DND-41 (cell line): ENCODE measurements at regions not wholly inside any gene's neighbourhood (a gene's known extent, or its start where the extent isn't known, plus 50 kb on each side); places are given as distances from the start of the nearest gene placed in this dataset.

ENCODE experiments used
- ATAC-seq: fragments of 200-7000 bp; cut with Tn5 transposase; 3 replicates; pipeline ENCODE4 v1.9.1; 2021; ENCODE audit warnings: low read depth; ENCODE audit not compliant: insufficient read depth
- DNase-seq: peaks from one replicate; pipeline ENCODE4 v3.0.0-alpha.2; 2020
- H2AFZ ChIP-seq: 2 replicates; pipeline ENCODE4 v1.6.0; 2012; ENCODE audit warnings: low read depth, low read length
- H3K27ac ChIP-seq: 2 replicates; pipeline ENCODE4 v1.5.1; 2012; ENCODE audit warnings: low read length, inconsistent platforms
- H3K27me3 ChIP-seq: fragments of 200-600 bp; sonication (generic); 2 replicates; pipeline ENCODE4 v1.6.0; 2012; ENCODE audit warnings: low read length, mild to moderate bottlenecking, inconsistent platforms; ENCODE audit not compliant: insufficient read depth, poor library complexity
- H3K36me3 ChIP-seq: 2 replicates; pipeline ENCODE4 v1.5.1; 2012; ENCODE audit warnings: low read length, inconsistent platforms; ENCODE audit not compliant: insufficient read depth
- H3K4me1 ChIP-seq: 2 replicates; pipeline ENCODE4 v1.5.1; 2012; ENCODE audit warnings: mild to moderate bottlenecking, low read length; ENCODE audit not compliant: insufficient read depth
- H3K4me2 ChIP-seq: 2 replicates; pipeline ENCODE4 v1.6.0; 2012; ENCODE audit warnings: mild to moderate bottlenecking, moderate library complexity, low read length, inconsistent platforms; ENCODE audit not compliant: insufficient read depth
- H3K4me3 ChIP-seq, 2 experiments: fragments of 200-600 bp in 1 of 2; shearing (Covaris generic) in 1 of 2; 2 replicates each; pipeline ENCODE4 v1.5.1; 2012 to 2016; ENCODE audit warnings: inconsistent platforms in 2 of 2, low read length in 2 of 2, mild to moderate bottlenecking in 2 of 2, low read depth in 1 of 2, moderate library complexity in 1 of 2
- H3K79me2 ChIP-seq: 2 replicates; pipeline ENCODE4 v1.6.0; 2012; ENCODE audit warnings: low read length, inconsistent platforms; ENCODE audit not compliant: insufficient read depth
- H3K9ac ChIP-seq: 2 replicates; pipeline ENCODE4 v1.6.0; 2012; ENCODE audit warnings: low read depth, mild to moderate bottlenecking, inconsistent platforms, low read length, moderate library complexity
- H3K9me3 ChIP-seq: 2 replicates; pipeline ENCODE4 v1.5.1; 2012; ENCODE audit warnings: low read length, moderate library complexity, mild to moderate bottlenecking, inconsistent platforms; ENCODE audit not compliant: insufficient read depth, severe bottlenecking
- H4K20me1 ChIP-seq: 2 replicates; pipeline ENCODE4 v1.6.0; 2012; ENCODE audit warnings: low read length; ENCODE audit not compliant: insufficient read depth
- CTCF ChIP-seq: IDR thresholded peaks from 2 replicates; pipeline ENCODE4 v1.5.1; 2012; ENCODE audit warnings: borderline replicate concordance, low read length, moderate library complexity, mild to moderate bottlenecking; ENCODE audit not compliant: poor library complexity, severe bottlenecking; ENCODE audit errors: extremely low read depth
- EZH2 ChIP-seq: IDR thresholded peaks from 3 replicates; pipeline ENCODE4 v1.6.1; 2012; ENCODE audit warnings: borderline replicate concordance, low read depth, mild to moderate bottlenecking, moderate library complexity, low read length, inconsistent platforms; ENCODE audit not compliant: severe bottlenecking

DNA sequence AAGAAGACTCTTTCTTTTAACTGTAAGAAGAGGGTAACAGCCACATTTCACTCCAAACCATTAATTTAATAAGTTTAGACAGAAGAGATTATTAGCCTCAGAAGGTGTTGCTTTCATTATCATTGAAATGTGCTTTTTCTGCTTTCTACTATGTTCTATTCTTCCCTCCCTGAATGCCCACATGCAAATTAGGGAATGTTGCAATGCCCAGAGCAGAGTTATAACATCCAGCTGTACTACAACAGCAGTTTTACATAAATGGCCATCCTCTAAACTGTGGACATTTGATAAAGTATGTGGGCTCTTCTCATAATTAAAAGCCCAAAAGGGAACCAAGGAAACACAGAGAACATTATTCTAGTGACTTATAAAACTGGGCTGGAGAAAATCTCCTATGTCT, 82.2 kb upstream of the SOD1 start:
- TF ChIP-seq CTCF (no peak), EZH2 (no peak)
- DNase-seq (no peak), ATAC-seq (no peak)
- Histone ChIP-seq H3K27me3 (no peaks in the 10 kb centered on the region), H3K27ac (no peak overlapping the region), H3K4me1 (no peaks in the 10 kb centered on the region), H3K4me2 (no peak overlapping the region), H3K9ac (no peak overlapping the region), H3K4me3 (no peak overlapping the region), H3K9me3 (peaks cover 4% of the 10 kb centered on the region), H4K20me1 (no peaks in the 10 kb centered on the region), H2AFZ (no peak overlapping the region), H3K36me3 (no peaks in the 10 kb centered on the region), H3K79me2 (no peaks in the 10 kb centered on the region)

- H3K4me1 ChIP-seq: no peaks in the 10 kb centered on the region
- H4K20me1 ChIP-seq: no peaks in the 10 kb centered on the region
- H3K9me3 ChIP-seq: peaks cover 4% of the 10 kb centered on the region
- DNase-seq (no peak), ATAC-seq (no peak)
- no peak overlapping the region for H3K4me2 ChIP-seq
- no peak overlapping the region for H2AFZ ChIP-seq
- no peak for TF ChIP-seq EZH2
- TF ChIP-seq CTCF: no peak
- no peak overlapping the region for H3K4me3 ChIP-seq
- no peaks in the 10 kb centered on the region for H3K36me3 ChIP-seq
- H3K9ac ChIP-seq: no peak overlapping the region
- H3K79me2 ChIP-seq: no peaks in the 10 kb centered on the region
- no peaks in the 10 kb centered on the region for H3K27me3 ChIP-seq
- H3K27ac ChIP-seq: no peak overlapping the region
These were observed 83.1 kb upstream of the SOD1 start for GRCh38 chr21:31576428-31576827.

- DNase-seq (no peak), ATAC-seq (no peak)
- Histone ChIP-seq H3K9me3 (peaks cover 4% of the 10 kb centered on the region), H3K27ac (no peak overlapping the region), H3K79me2 (no peaks in the 10 kb centered on the region), H2AFZ (no peak overlapping the region), H3K9ac (no peak overlapping the region), H3K4me3 (no peak overlapping the region), H3K4me2 (no peak overlapping the region), H4K20me1 (no peaks in the 10 kb centered on the region), H3K27me3 (no peaks in the 10 kb centered on the region), H3K36me3 (no peaks in the 10 kb centered on the region), H3K4me1 (no peaks in the 10 kb centered on the region)
- TF ChIP-seq EZH2: no peak
- TF ChIP-seq CTCF: no peak
These were observed 86.3 kb upstream of the SOD1 start for GRCh38 chr21:31573217-31573616.

GRCh38 chr21:31571879-31572278, 87.6 kb upstream of the SOD1 start:
- H3K27me3 ChIP-seq: no peaks in the 10 kb centered on the region
- no peaks in the 10 kb centered on the region for H3K36me3 ChIP-seq
- H3K4me1 ChIP-seq: no peaks in the 10 kb centered on the region
- no peak for ATAC-seq
- no peak overlapping the region for H3K4me3 ChIP-seq
- TF ChIP-seq CTCF: no peak
- TF ChIP-seq EZH2: no peak
- no peak overlapping the region for H2AFZ ChIP-seq
- H3K79me2 ChIP-seq: no peaks in the 10 kb centered on the region
- DNase-seq: no peak
- H3K4me2 ChIP-seq: no peak overlapping the region
- no peak overlapping the region for H3K9ac ChIP-seq
- peaks cover 4% of the 10 kb centered on the region for H3K9me3 ChIP-seq
- H3K27ac ChIP-seq: no peak overlapping the region
- no peaks in the 10 kb centered on the region for H4K20me1 ChIP-seq
